Panc1 (cell line): ENCODE measurements at regions not wholly inside any gene's neighbourhood (a gene's known extent, or its start where the extent isn't known, plus 50 kb on each side); places are given as distances from the start of the nearest gene placed in this dataset.

ENCODE experiments used
- ATAC-seq: fragments of 200-7000 bp; cut with Tn5 transposase; 2 replicates; pipeline ENCODE4 v1.9.1; 2020; ENCODE audit warnings: mild to moderate bottlenecking, moderate library complexity
- BruUV-seq: library from RNA; stranded (reverse); fragments of 400-500 nt; replicated peaks from 2 replicates; lab custom pipeline; 2021; lab: Mats Ljungman, UMichigan
- CTCF ChIA-PET: fragments of 300-600 bp; sonication (Branson Sonifier 250); formaldehyde crosslinking; loops from one replicate; lab custom pipeline; 2022; ENCODE audit warnings: antibody characterized with exemption; lab: Charles Lee
- POLR2A ChIA-PET: fragments of 300-600 bp; sonication (Branson Sonifier 250); formaldehyde crosslinking; loops from one replicate; lab custom pipeline; 2022; ENCODE audit warnings: antibody characterized with exemption; lab: Charles Lee
- DNase-seq: peaks from one replicate; pipeline ENCODE4 v3.0.0-alpha.2; 2010; ENCODE audit warnings: low read depth, low spot score
- H3K27ac ChIP-seq: 2 replicates; pipeline ENCODE4 v1.5.1; 2011; ENCODE audit warnings: mild to moderate bottlenecking, low read length, inconsistent platforms
- H3K27me3 ChIP-seq: fragments of 200-500 bp; sonication (Bioruptor generic); 2 replicates; pipeline ENCODE4 v1.6.0; 2014; ENCODE audit warnings: low read length, inconsistent platforms; ENCODE audit not compliant: control insufficient read depth, insufficient read depth
- H3K36me3 ChIP-seq: fragments of 200-500 bp; sonication (Bioruptor generic); 2 replicates; pipeline ENCODE4 v1.5.1; 2014; ENCODE audit warnings: inconsistent platforms, mild to moderate bottlenecking, low read length, moderate library complexity; ENCODE audit not compliant: control insufficient read depth, insufficient read depth
- H3K4me1 ChIP-seq: 2 replicates; pipeline ENCODE4 v1.5.1; 2011; ENCODE audit warnings: inconsistent platforms, mild to moderate bottlenecking, low read length, moderate library complexity; ENCODE audit not compliant: control insufficient read depth, insufficient read depth
- H3K4me3 ChIP-seq, 2 experiments: 2 replicates each; pipeline ENCODE4 v1.5.1; 2011 to 2012; ENCODE audit warnings: low read depth in 2 of 2, low read length in 2 of 2, mild to moderate bottlenecking in 2 of 2, inconsistent platforms in 1 of 2, moderate library complexity in 1 of 2
- H3K9me3 ChIP-seq: fragments of 200-500 bp; sonication (Bioruptor generic); 2 replicates; pipeline ENCODE4 v1.5.1; 2014; ENCODE audit warnings: low read depth, mild to moderate bottlenecking, inconsistent platforms, low read length, moderate library complexity; ENCODE audit not compliant: control insufficient read depth, insufficient read depth
- POLR2AphosphoS5 ChIP-seq: IDR thresholded peaks from 2 replicates; pipeline ENCODE4 v1.6.1; 2012; ENCODE audit warnings: mild to moderate bottlenecking, low read depth, low read length, moderate library complexity
- SIN3A ChIP-seq: IDR thresholded peaks from 2 replicates; pipeline ENCODE4 v1.6.1; 2012; ENCODE audit warnings: low read depth, mild to moderate bottlenecking, low read length, moderate library complexity, borderline replicate concordance; ENCODE audit not compliant: insufficient read depth
- TCF7L2 ChIP-seq: IDR thresholded peaks from 2 replicates; pipeline ENCODE4 v1.6.1; 2011; ENCODE audit warnings: mild to moderate bottlenecking, low read depth, low read length, inconsistent platforms
- in situ Hi-C: cut with HindIII; loops from 2 replicates; pipeline ENCODE4 v1.10.0; 2016; ENCODE audit warnings: low sequenced_read_pairs, low pct_unique_long_range_greater_than_20kb
- intact Hi-C: fragments of 100-400 bp; cut with micrococcal nuclease; formaldehyde crosslinking; loops from one replicate; pipeline ENCODE4 v1.10.0; 2022; ENCODE audit not compliant: unreplicated experiment
- TF ChIP-seq, protein P1 (sequence below): fragments of 450-650 bp; IDR thresholded peaks from 2 replicates; pipeline ENCODE4 v1.5.1; 2017; ENCODE audit warnings: mild to moderate bottlenecking
- TF ChIP-seq, protein P2 (sequence below), 2 experiments: IDR thresholded peaks; 2 replicates each; pipeline ENCODE4 v1.6.1; 2011 to 2012; ENCODE audit warnings: low read depth in 2 of 2, control low read depth in 1 of 2, low read length in 1 of 2, mild to moderate bottlenecking in 1 of 2, moderate library complexity in 1 of 2; ENCODE audit not compliant: insufficient read depth in 1 of 2

DNA sequence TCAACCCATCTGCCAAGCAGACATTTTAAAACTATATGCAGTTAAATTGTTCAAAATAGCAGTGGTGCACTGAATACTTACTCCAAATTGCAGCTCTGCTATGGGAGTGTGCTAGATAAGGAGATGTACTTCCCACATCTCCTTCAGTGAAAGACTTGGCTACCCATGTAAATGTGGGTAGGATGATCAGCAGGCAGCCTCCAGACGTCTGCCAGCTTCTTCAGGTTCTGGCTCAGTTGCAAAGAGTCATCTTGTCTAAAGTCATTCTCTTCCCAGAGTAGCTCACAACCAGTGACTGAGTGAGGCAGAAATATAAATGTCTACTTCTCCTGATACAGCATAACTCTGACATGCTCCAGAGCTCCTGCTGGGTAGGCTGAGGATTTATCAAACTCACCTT lies 1050.0 kb upstream of the CDH10 start:
- in situ Hi-C loops (no loop called here), intact Hi-C loops (no loop called here)
- no peaks in the 10 kb centered on the region for H3K27me3 ChIP-seq
- ChIA-PET POLR2A (no interaction called here), CTCF (no interaction called here)
- no peak overlapping the region for H3K27ac ChIP-seq
- no TSS peak for BruUV-seq
- H3K4me3 ChIP-seq = no peak overlapping the region
- DNase-seq (no peak), ATAC-seq (no peak)
- no peaks in the 10 kb centered on the region for H3K36me3 ChIP-seq
- TF ChIP-seq, protein P1, sequence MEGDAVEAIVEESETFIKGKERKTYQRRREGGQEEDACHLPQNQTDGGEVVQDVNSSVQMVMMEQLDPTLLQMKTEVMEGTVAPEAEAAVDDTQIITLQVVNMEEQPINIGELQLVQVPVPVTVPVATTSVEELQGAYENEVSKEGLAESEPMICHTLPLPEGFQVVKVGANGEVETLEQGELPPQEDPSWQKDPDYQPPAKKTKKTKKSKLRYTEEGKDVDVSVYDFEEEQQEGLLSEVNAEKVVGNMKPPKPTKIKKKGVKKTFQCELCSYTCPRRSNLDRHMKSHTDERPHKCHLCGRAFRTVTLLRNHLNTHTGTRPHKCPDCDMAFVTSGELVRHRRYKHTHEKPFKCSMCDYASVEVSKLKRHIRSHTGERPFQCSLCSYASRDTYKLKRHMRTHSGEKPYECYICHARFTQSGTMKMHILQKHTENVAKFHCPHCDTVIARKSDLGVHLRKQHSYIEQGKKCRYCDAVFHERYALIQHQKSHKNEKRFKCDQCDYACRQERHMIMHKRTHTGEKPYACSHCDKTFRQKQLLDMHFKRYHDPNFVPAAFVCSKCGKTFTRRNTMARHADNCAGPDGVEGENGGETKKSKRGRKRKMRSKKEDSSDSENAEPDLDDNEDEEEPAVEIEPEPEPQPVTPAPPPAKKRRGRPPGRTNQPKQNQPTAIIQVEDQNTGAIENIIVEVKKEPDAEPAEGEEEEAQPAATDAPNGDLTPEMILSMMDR = no peak
- no peak for TF ChIP-seq POLR2AphosphoS5
- TF ChIP-seq, protein P2, sequence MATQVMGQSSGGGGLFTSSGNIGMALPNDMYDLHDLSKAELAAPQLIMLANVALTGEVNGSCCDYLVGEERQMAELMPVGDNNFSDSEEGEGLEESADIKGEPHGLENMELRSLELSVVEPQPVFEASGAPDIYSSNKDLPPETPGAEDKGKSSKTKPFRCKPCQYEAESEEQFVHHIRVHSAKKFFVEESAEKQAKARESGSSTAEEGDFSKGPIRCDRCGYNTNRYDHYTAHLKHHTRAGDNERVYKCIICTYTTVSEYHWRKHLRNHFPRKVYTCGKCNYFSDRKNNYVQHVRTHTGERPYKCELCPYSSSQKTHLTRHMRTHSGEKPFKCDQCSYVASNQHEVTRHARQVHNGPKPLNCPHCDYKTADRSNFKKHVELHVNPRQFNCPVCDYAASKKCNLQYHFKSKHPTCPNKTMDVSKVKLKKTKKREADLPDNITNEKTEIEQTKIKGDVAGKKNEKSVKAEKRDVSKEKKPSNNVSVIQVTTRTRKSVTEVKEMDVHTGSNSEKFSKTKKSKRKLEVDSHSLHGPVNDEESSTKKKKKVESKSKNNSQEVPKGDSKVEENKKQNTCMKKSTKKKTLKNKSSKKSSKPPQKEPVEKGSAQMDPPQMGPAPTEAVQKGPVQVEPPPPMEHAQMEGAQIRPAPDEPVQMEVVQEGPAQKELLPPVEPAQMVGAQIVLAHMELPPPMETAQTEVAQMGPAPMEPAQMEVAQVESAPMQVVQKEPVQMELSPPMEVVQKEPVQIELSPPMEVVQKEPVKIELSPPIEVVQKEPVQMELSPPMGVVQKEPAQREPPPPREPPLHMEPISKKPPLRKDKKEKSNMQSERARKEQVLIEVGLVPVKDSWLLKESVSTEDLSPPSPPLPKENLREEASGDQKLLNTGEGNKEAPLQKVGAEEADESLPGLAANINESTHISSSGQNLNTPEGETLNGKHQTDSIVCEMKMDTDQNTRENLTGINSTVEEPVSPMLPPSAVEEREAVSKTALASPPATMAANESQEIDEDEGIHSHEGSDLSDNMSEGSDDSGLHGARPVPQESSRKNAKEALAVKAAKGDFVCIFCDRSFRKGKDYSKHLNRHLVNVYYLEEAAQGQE (IDR thresholded peaks at IDR 0.05; ENCODE audit: insufficient read depth in 1 of 2, low read depth in 2 of 2, low read length in 1 of 2) = no peak
- TF ChIP-seq SIN3A = no peak
- TF ChIP-seq TCF7L2 = no peak
- H3K9me3 ChIP-seq = no peaks in the 10 kb centered on the region
- no peaks in the 10 kb centered on the region for H3K4me1 ChIP-seq

DNA sequence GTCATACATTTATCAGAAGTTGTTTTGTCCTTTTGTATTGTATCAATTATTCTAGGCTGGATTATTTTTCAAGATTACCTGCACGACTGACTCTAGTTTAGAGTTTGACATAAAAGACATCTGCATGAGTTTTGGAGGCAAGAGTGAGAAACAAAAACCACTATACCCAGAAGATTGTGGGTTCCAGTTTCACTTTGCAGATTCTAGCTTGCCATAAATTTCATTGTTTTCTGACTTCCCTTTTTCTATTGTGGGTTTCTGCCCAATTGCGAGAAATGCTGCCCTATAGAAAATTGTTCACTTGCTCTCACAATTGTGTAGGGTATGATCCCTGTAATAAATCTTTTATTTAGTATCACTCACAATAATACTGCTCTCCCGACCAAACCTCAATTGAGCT lies 1043.4 kb upstream of the CDH10 start:
- H3K4me1 ChIP-seq = no peaks in the 10 kb centered on the region
- no peaks in the 10 kb centered on the region for H3K36me3 ChIP-seq
- no peak for ATAC-seq
- ChIA-PET POLR2A (no interaction called here), CTCF (no interaction called here)
- intact Hi-C loops = no loop called here
- DNase-seq = no peak
- H3K9me3 ChIP-seq = 0 out of 2 replicates have a peak, but pooled peaks cover 3% of the 10 kb centered on the region
- TF ChIP-seq, protein P2 (IDR thresholded peaks at IDR 0.05; ENCODE audit: insufficient read depth in 1 of 2, low read depth in 2 of 2, low read length in 1 of 2) = no peak
- TF ChIP-seq SIN3A (no peak), POLR2AphosphoS5 (no peak)
- TF ChIP-seq, protein P1 = no peak
- in situ Hi-C loops = no loop called here
- H3K4me3 ChIP-seq = no peak overlapping the region
- no peaks in the 10 kb centered on the region for H3K27me3 ChIP-seq
- H3K27ac ChIP-seq = no peak overlapping the region
- no TSS peak for BruUV-seq
